Mesendoderm (in vitro differentiated cells): ENCODE measurements at regions not wholly inside any gene's neighbourhood (a gene's known extent, or its start where the extent isn't known, plus 50 kb on each side); places are given as distances from the start of the nearest gene placed in this dataset.

Experiments
- DNase-seq: peaks from one replicate; pipeline ENCODE4 v3.0.0; 2013
- H2AK5ac ChIP-seq: 2 replicates; pipeline ENCODE4 v1.6.1; 2013; ENCODE audit warnings: low read length, inconsistent platforms
- H2BK120ac ChIP-seq: 2 replicates; pipeline ENCODE4 v1.6.1; 2013; ENCODE audit warnings: low read depth, mild to moderate bottlenecking, low read length, moderate library complexity, mixed read lengths
- H2BK15ac ChIP-seq: replicated peaks from 2 replicates; pipeline ENCODE4 v1.6.1; 2013; ENCODE audit warnings: low read depth, mild to moderate bottlenecking, moderate library complexity
- H2BK5ac ChIP-seq: 2 replicates; pipeline ENCODE4 v1.6.1; 2013; ENCODE audit warnings: low read length, inconsistent platforms
- H3K18ac ChIP-seq: 2 replicates; pipeline ENCODE4 v1.6.1; 2013; ENCODE audit warnings: mild to moderate bottlenecking, low read length, mixed read lengths
- H3K23ac ChIP-seq: one replicate; pipeline ENCODE4 v1.6.1; 2013; ENCODE audit warnings: low read length
- H3K27ac ChIP-seq: 2 replicates; pipeline ENCODE4 v1.5.1; 2013; ENCODE audit warnings: low read depth, mild to moderate bottlenecking, inconsistent platforms, low read length, moderate library complexity
- H3K27me3 ChIP-seq: 2 replicates; pipeline ENCODE4 v1.6.1; 2013; ENCODE audit warnings: low read length, control low read depth, mild to moderate bottlenecking, inconsistent platforms; ENCODE audit not compliant: insufficient read depth, poor library complexity
- H3K36me3 ChIP-seq: 2 replicates; pipeline ENCODE4 v1.6.1; 2013; ENCODE audit warnings: low read length, inconsistent platforms; ENCODE audit not compliant: control insufficient read depth, insufficient read depth
- H3K4ac ChIP-seq: one replicate; pipeline ENCODE4 v1.6.1; 2013; ENCODE audit warnings: low read depth, mild to moderate bottlenecking, low read length, moderate library complexity
- H3K4me1 ChIP-seq: 2 replicates; pipeline ENCODE4 v1.6.1; 2013; ENCODE audit warnings: low read depth, low read length, inconsistent platforms; ENCODE audit not compliant: control insufficient read depth
- H3K4me2 ChIP-seq: 2 replicates; pipeline ENCODE4 v1.6.1; 2013; ENCODE audit warnings: low read length
- H3K4me3 ChIP-seq: 2 replicates; pipeline ENCODE4 v1.5.1; 2013; ENCODE audit warnings: mild to moderate bottlenecking, low read length
- H3K56ac ChIP-seq: one replicate; pipeline ENCODE4 v1.6.1; 2013; ENCODE audit warnings: low read length
- H3K79me1 ChIP-seq: 2 replicates; pipeline ENCODE4 v1.6.1; 2013; ENCODE audit warnings: low read length, inconsistent platforms
- H3K79me2 ChIP-seq: 2 replicates; pipeline ENCODE4 v1.6.1; 2013; ENCODE audit warnings: mild to moderate bottlenecking, low read length; ENCODE audit not compliant: control insufficient read depth, insufficient read depth
- H3K9ac ChIP-seq: 2 replicates; pipeline ENCODE4 v1.6.1; 2013; ENCODE audit warnings: low read length, inconsistent platforms
- H4K5ac ChIP-seq: one replicate; pipeline ENCODE4 v1.6.1; 2013; ENCODE audit warnings: low read length
- H4K8ac ChIP-seq: one replicate; pipeline ENCODE4 v1.6.1; 2013; ENCODE audit warnings: low read depth, mild to moderate bottlenecking, control low read depth, low read length, moderate library complexity
- WGBS: extraction: QIAGEN DNeasy Blood & Tissue Kit; methylation state at CpG from one replicate; pipeline ENCODE4 v1.1.7; 2013; ENCODE audit warnings: low lambda C conversion rate, missing lambda C conversion rate; ENCODE audit not compliant: insufficient coverage; ENCODE audit errors: extremely low coverage; 5-methylcytosine and 5-hydroxymethylcytosine counted together

DNA sequence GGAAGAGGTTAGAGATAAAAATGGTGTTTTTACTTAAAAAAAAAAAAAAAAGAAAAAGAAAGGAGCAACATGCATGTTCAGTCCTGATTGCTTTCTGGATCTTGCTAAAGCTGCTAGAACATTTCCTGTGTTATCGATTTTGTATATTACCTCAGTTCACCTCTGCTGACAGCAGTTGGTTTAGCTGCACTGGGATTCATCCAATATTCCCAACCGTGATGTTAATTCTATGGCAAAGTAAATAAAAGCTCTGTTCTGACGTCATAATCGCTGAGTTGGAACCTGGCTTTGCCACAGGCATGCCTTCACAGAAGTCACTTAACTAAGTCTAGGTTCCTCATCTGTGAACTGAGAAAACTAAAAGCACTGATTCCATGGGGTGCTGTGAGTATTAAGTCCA lies 90.7 kb upstream of the SORBS2 start:
- Histone ChIP-seq H3K4me1 (no peaks in the 10 kb centered on the region), H2BK120ac (no peak overlapping the region), H4K8ac (no peak overlapping the region), H3K18ac (no peak overlapping the region), H3K27me3 (no peaks in the 10 kb centered on the region), H3K9ac (no peak overlapping the region), H3K4ac (no peak overlapping the region), H2AK5ac (no peak overlapping the region), H3K79me1 (no peaks in the 10 kb centered on the region), H3K4me3 (no peak overlapping the region), H3K79me2 (no peaks in the 10 kb centered on the region), H2BK5ac (no peak overlapping the region), H3K36me3 (no peaks in the 10 kb centered on the region), H4K5ac (no peak overlapping the region), H3K27ac (no peak overlapping the region), H3K4me2 (no peak overlapping the region), H2BK15ac (no peak overlapping the region), H3K56ac (no peak overlapping the region), H3K23ac (no peak overlapping the region)
- DNase-seq = no peak
- WGBS = no CpG with 5 or more reads among the region's 4 CpGs

DNA sequence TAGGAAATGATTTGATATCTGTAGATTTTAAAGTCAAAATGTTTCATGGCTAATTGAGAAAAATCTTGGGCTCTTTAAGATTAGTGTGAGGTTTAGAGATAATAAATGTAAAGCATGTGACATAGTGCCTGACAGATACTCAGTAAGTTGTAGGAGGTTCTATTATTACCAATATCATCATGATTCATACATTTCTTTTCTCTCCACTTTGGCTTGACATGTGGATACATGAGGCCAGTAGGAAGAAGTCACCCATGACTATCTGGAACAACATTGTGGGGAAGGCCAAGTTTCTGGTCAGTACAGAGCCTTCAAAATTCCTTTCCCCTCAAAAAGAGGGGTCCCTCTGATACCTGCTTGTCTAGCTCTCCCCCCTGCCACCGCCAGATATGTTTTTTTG lies 91.2 kb upstream of the SORBS2 start:
- no peak overlapping the region for H2AK5ac ChIP-seq
- no peak overlapping the region for H3K23ac ChIP-seq
- H3K4me2 ChIP-seq = no peak overlapping the region
- no peak overlapping the region for H2BK120ac ChIP-seq
- no peak overlapping the region for H3K9ac ChIP-seq
- H3K4me3 ChIP-seq = no peak overlapping the region
- H2BK5ac ChIP-seq = no peak overlapping the region
- H3K27ac ChIP-seq = no peak overlapping the region
- no peak overlapping the region for H3K18ac ChIP-seq
- no peak overlapping the region for H4K5ac ChIP-seq
- WGBS = no CpG with 5 or more reads among the region's 1 CpG
- DNase-seq = no peak
- no peaks in the 10 kb centered on the region for H3K27me3 ChIP-seq
- no peaks in the 10 kb centered on the region for H3K36me3 ChIP-seq
- H2BK15ac ChIP-seq = no peak overlapping the region
- H3K56ac ChIP-seq = no peak overlapping the region
- H3K79me2 ChIP-seq = no peaks in the 10 kb centered on the region
- no peaks in the 10 kb centered on the region for H3K4me1 ChIP-seq
- no peaks in the 10 kb centered on the region for H3K79me1 ChIP-seq
- H3K4ac ChIP-seq = no peak overlapping the region
- H4K8ac ChIP-seq = no peak overlapping the region

DNA sequence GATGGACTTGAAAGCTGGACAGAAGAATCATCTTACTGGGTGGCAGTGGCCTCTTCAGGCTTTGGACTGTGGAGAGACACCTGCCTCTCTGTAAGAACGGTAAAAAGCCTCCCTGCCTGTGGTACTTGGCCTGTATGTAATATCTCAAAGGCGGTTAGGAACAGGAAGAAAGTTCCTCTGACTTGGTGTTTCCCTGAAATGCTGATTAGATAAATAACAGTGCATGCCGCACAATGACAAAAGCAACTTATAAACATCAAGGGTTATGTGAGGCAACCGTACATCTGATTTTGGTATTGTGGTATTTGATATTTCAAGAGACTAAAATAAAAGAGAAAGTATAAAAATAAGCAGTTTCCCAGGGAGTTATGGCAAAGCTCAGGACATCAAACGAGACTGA lies 92.4 kb upstream of the SORBS2 start:
- H3K79me1 ChIP-seq = no peaks in the 10 kb centered on the region
- no peak overlapping the region for H3K4ac ChIP-seq
- H3K4me2 ChIP-seq = no peak overlapping the region
- no peaks in the 10 kb centered on the region for H3K4me1 ChIP-seq
- no peaks in the 10 kb centered on the region for H3K36me3 ChIP-seq
- no peak overlapping the region for H2BK5ac ChIP-seq
- H3K27me3 ChIP-seq = no peaks in the 10 kb centered on the region
- H2AK5ac ChIP-seq = no peak overlapping the region
- H3K4me3 ChIP-seq = no peak overlapping the region
- no peak overlapping the region for H2BK15ac ChIP-seq
- no peak overlapping the region for H4K5ac ChIP-seq
- H3K27ac ChIP-seq = no peak overlapping the region
- H3K18ac ChIP-seq = no peak overlapping the region
- no peak overlapping the region for H2BK120ac ChIP-seq
- no peak overlapping the region for H3K56ac ChIP-seq
- DNase-seq = no peak
- no peaks in the 10 kb centered on the region for H3K79me2 ChIP-seq
- no peak overlapping the region for H3K9ac ChIP-seq
- WGBS = no CpG with 5 or more reads among the region's 5 CpGs
- H3K23ac ChIP-seq = no peak overlapping the region
- no peak overlapping the region for H4K8ac ChIP-seq

DNA sequence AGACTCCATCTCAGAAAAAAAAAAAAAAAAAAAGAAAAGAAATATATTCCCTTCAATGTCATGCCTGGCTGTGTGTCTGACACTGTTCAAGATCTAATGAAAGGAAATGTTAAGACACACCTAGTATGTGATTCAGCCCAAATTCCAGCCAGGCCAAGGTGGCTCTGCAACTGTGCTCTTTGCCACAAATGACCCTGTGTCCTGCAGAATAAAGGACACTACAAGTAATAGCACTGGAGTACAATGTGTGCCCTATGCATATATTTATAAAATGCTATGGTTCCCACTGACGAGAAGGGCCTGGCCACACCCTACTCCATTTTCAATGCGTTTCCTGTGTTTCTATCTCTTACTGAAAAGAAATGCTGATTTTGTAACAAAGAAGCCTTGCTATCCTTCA lies 98.0 kb upstream of the SORBS2 start:
- no CpG with 5 or more reads among the region's 2 CpGs for WGBS
- Histone ChIP-seq H3K4me1 (no peaks in the 10 kb centered on the region), H3K56ac (no peak overlapping the region), H3K23ac (no peak overlapping the region), H3K4ac (no peak overlapping the region), H3K27ac (no peak overlapping the region), H3K79me2 (no peaks in the 10 kb centered on the region), H3K27me3 (no peaks in the 10 kb centered on the region), H3K4me2 (no peak overlapping the region), H3K4me3 (no peak overlapping the region), H2BK15ac (no peak overlapping the region), H2BK5ac (no peak overlapping the region), H4K5ac (no peak overlapping the region), H4K8ac (no peak overlapping the region), H3K36me3 (no peaks in the 10 kb centered on the region), H3K9ac (no peak overlapping the region), H2AK5ac (no peak overlapping the region), H2BK120ac (no peak overlapping the region), H3K79me1 (no peaks in the 10 kb centered on the region), H3K18ac (no peak overlapping the region)
- no peak for DNase-seq

DNA sequence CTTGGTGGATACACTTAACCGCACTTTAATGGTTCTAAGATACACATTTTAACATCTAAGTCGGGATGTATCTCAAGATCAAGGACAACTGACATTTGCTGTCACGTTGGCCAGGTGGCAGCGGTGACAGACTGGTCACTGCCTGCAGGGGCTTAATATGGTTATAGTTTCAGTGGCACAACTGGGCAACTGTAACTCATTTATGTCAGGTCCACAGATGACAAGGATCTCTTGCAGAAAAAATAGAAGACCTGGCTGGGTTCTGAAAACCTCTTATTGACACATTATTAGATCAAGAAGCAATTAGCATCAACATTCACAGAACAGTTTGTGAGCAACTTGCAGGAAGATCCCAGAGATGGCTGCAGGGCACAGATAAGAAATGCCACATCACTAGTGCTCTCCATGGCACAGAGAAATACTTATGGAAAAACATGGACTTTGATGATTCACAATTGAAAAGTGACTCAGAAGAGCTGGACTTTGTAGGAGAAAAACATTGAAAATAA lies 99.6 kb upstream of the SORBS2 start:
- no peak for DNase-seq
- Histone ChIP-seq H3K36me3 (no peaks in the 10 kb centered on the region), H3K4me1 (no peaks in the 10 kb centered on the region), H3K27me3 (no peaks in the 10 kb centered on the region), H3K4me3 (no peak overlapping the region), H3K79me2 (no peaks in the 10 kb centered on the region), H3K4me2 (no peak overlapping the region), H3K56ac (no peak overlapping the region), H3K18ac (no peak overlapping the region), H2BK120ac (no peak overlapping the region), H3K79me1 (no peaks in the 10 kb centered on the region), H2BK5ac (no peak overlapping the region), H3K9ac (no peak overlapping the region), H2BK15ac (no peak overlapping the region), H4K8ac (no peak overlapping the region), H3K23ac (no peak overlapping the region), H3K27ac (no peak overlapping the region), H3K4ac (no peak overlapping the region), H4K5ac (no peak overlapping the region), H2AK5ac (no peak overlapping the region)
- WGBS = no CpG with 5 or more reads among the region's 4 CpGs

DNA sequence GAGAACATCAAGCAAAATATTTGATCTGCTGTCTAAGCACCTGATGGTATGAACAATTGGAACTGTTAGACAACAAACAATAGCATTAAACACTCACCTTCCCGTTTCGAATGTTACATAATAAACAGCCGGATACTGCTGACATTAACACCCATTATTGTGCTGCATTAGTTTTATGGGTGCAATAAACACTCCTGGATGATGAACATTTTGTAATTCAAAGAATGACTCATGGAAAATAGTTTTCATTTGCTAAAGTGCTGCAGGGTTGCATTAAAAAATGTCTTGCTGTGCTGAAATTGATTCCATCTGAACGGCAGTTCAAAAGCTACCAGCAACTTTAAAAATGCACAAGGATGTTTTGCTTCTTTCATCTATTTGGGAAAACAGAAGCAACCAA lies 100.8 kb upstream of the SORBS2 start:
- Histone ChIP-seq H3K23ac (no peak overlapping the region), H3K4me3 (no peak overlapping the region), H3K4me2 (no peak overlapping the region), H4K5ac (no peak overlapping the region), H3K27me3 (no peaks in the 10 kb centered on the region), H2BK120ac (no peak overlapping the region), H3K18ac (no peak overlapping the region), H2BK5ac (no peak overlapping the region), H3K79me2 (no peaks in the 10 kb centered on the region), H3K4ac (no peak overlapping the region), H2AK5ac (no peak overlapping the region), H3K9ac (no peak overlapping the region), H4K8ac (no peak overlapping the region), H3K36me3 (no peaks in the 10 kb centered on the region), H3K56ac (no peak overlapping the region), H3K79me1 (no peaks in the 10 kb centered on the region), H2BK15ac (no peak overlapping the region), H3K4me1 (no peaks in the 10 kb centered on the region), H3K27ac (no peak overlapping the region)
- no peak for DNase-seq
- WGBS = no CpG with 5 or more reads among the region's 4 CpGs
